Endothelial cell (in vitro differentiated cells): ENCODE measurements at regions not wholly inside any gene's neighbourhood (a gene's known extent, or its start where the extent isn't known, plus 50 kb on each side); places are given as distances from the start of the nearest gene placed in this dataset.

Experiments used
- DNase-seq: peaks from one replicate; pipeline ENCODE4 v3.0.0; 2021; ENCODE audit warnings: low spot score
- H3K27ac Mint-ChIP-seq: one replicate; pipeline ENCODE4 v1.8.0; 2021; ENCODE audit warnings: mixed read lengths, inconsistent platforms; ENCODE audit not compliant: unreplicated experiment
- H3K27me3 Mint-ChIP-seq: one replicate; pipeline ENCODE4 v1.8.0; 2021; ENCODE audit warnings: mild to moderate bottlenecking, moderate library complexity, mixed read lengths, inconsistent platforms; ENCODE audit not compliant: unreplicated experiment
- H3K36me3 Mint-ChIP-seq: one replicate; pipeline ENCODE4 v1.8.0; 2021; ENCODE audit warnings: mild to moderate bottlenecking, low read depth, mixed read lengths, inconsistent platforms; ENCODE audit not compliant: unreplicated experiment
- H3K4me1 Mint-ChIP-seq: one replicate; pipeline ENCODE4 v1.8.0; 2021; ENCODE audit warnings: mild to moderate bottlenecking, mixed read lengths, inconsistent platforms; ENCODE audit not compliant: unreplicated experiment
- H3K4me3 Mint-ChIP-seq: one replicate; pipeline ENCODE4 v1.8.0; 2021; ENCODE audit warnings: mild to moderate bottlenecking, mixed read lengths, inconsistent platforms; ENCODE audit not compliant: unreplicated experiment
- H3K9me3 Mint-ChIP-seq: one replicate; pipeline ENCODE4 v1.8.0; 2021; ENCODE audit warnings: mixed read lengths, inconsistent platforms; ENCODE audit not compliant: unreplicated experiment
- CTCF ChIP-seq: fragments of 200-600 bp; sonication (generic); IDR thresholded peaks from one replicate; pipeline ENCODE4 v1.5.0; 2021; ENCODE audit warnings: antibody characterized with exemption; ENCODE audit not compliant: unreplicated experiment

- no peak overlapping the region for H3K4me3 Mint-ChIP-seq
Measured at GRCh38 chrX:140928739-140929138, 73.7 kb upstream of the SPANXB1 start.

GRCh38 chrX:140933016-140933415 is 69.4 kb upstream of the SPANXB1 start:
- DNase-seq: no peak
- no peak for TF ChIP-seq CTCF
- no peaks in the 10 kb centered on the region for H3K36me3 Mint-ChIP-seq
- no peak overlapping the region for H3K4me3 Mint-ChIP-seq
- no peaks in the 10 kb centered on the region for H3K9me3 Mint-ChIP-seq
- no peaks in the 10 kb centered on the region for H3K4me1 Mint-ChIP-seq
- no peak overlapping the region for H3K27ac Mint-ChIP-seq
- H3K27me3 Mint-ChIP-seq: no peaks in the 10 kb centered on the region

More at GRCh38 chrX:140928739-140929138, 73.7 kb upstream of the SPANXB1 start:
- DNase-seq: no peak
- no peaks in the 10 kb centered on the region for H3K27me3 Mint-ChIP-seq
- no peaks in the 10 kb centered on the region for H3K9me3 Mint-ChIP-seq
- no peaks in the 10 kb centered on the region for H3K4me1 Mint-ChIP-seq
- no peak for TF ChIP-seq CTCF
- H3K36me3 Mint-ChIP-seq: no peaks in the 10 kb centered on the region
- H3K27ac Mint-ChIP-seq: no peak overlapping the region

GRCh38 chrX:140933874-140934655 is 68.3 kb upstream of the SPANXB1 start:
- Mint-ChIP-seq H3K9me3 (no peaks in the 10 kb centered on the region), H3K27me3 (no peaks in the 10 kb centered on the region), H3K4me3 (no peak overlapping the region), H3K27ac (no peak overlapping the region), H3K36me3 (no peaks in the 10 kb centered on the region), H3K4me1 (no peaks in the 10 kb centered on the region)
- DNase-seq: no peak
- no peak for TF ChIP-seq CTCF

- Mint-ChIP-seq H3K9me3 (no peaks in the 10 kb centered on the region), H3K27me3 (no peaks in the 10 kb centered on the region), H3K4me1 (no peaks in the 10 kb centered on the region), H3K4me3 (no peak overlapping the region), H3K27ac (no peak overlapping the region), H3K36me3 (no peaks in the 10 kb centered on the region)
- no peak for TF ChIP-seq CTCF
- DNase-seq: no peak
Measured at GRCh38 chrX:140943513-140943912, 58.9 kb upstream of the SPANXB1 start.

GRCh38 chrX:140944710-140945109 is 57.7 kb upstream of the SPANXB1 start:
- no peak for DNase-seq
- H3K27me3 Mint-ChIP-seq: no peaks in the 10 kb centered on the region
- no peaks in the 10 kb centered on the region for H3K9me3 Mint-ChIP-seq
- no peak overlapping the region for H3K4me3 Mint-ChIP-seq
- no peak overlapping the region for H3K27ac Mint-ChIP-seq
- TF ChIP-seq CTCF: no peak
- H3K36me3 Mint-ChIP-seq: no peaks in the 10 kb centered on the region
- H3K4me1 Mint-ChIP-seq: no peaks in the 10 kb centered on the region
